GM23338 (cell line): ENCODE measurements at regions not wholly inside any gene's neighbourhood (a gene's known extent, or its start where the extent isn't known, plus 50 kb on each side); places are given as distances from the start of the nearest gene placed in this dataset.

ENCODE experiments used
- ATAC-seq: fragments of 200-7000 bp; cut with Tn5 transposase; 3 replicates; pipeline ENCODE4 v1.9.1; 2020
- DNase-seq: peaks from one replicate; pipeline ENCODE4 v3.0.0-alpha.2; 2015; ENCODE audit warnings: low spot score
- H2AFZ ChIP-seq: fragments of 200-600 bp; sonication (generic); 2 replicates; pipeline ENCODE4 v1.8.0; 2016; ENCODE audit warnings: antibody characterized with exemption, mild to moderate bottlenecking, moderate library complexity
- H3F3A ChIP-seq: fragments of 200-600 bp; sonication (generic); replicated peaks from 2 replicates; pipeline ENCODE4 v1.8.0; 2017; ENCODE audit warnings: antibody characterized with exemption, mixed run types, low read depth
- H3K27ac ChIP-seq: fragments of 200-600 bp; sonication (generic); 2 replicates; pipeline ENCODE4 v1.6.1; 2016; ENCODE audit warnings: low read depth
- H3K27me3 ChIP-seq: fragments of 200-600 bp; sonication (generic); 2 replicates; pipeline ENCODE4 v1.8.0; 2016; ENCODE audit warnings: mild to moderate bottlenecking, mixed run types, moderate library complexity; ENCODE audit not compliant: insufficient read depth
- H3K36me3 ChIP-seq: fragments of 200-600 bp; sonication (generic); 2 replicates; pipeline ENCODE4 v1.8.0; 2016; ENCODE audit warnings: mild to moderate bottlenecking; ENCODE audit not compliant: insufficient read depth
- H3K4me1 ChIP-seq: fragments of 200-600 bp; sonication (generic); 2 replicates; pipeline ENCODE4 v1.8.0; 2016; ENCODE audit warnings: mild to moderate bottlenecking, moderate library complexity; ENCODE audit not compliant: insufficient read depth
- H3K4me2 ChIP-seq: fragments of 200-600 bp; sonication (generic); 2 replicates; pipeline ENCODE4 v1.7.1; 2017; ENCODE audit warnings: mixed run types
- H3K4me3 ChIP-seq: fragments of 200-600 bp; sonication (generic); 2 replicates; pipeline ENCODE4 v1.6.1; 2016; ENCODE audit warnings: mixed run types
- H3K79me2 ChIP-seq: fragments of 200-600 bp; sonication (generic); replicated peaks from 2 replicates; pipeline ENCODE4 v1.8.0; 2017; ENCODE audit warnings: mild to moderate bottlenecking; ENCODE audit not compliant: insufficient read depth
- H3K9me2 ChIP-seq: fragments of 200-600 bp; sonication (generic); 2 replicates; pipeline ENCODE4 v1.8.0; 2017; ENCODE audit not compliant: insufficient read depth
- H4K20me1 ChIP-seq: fragments of 200-600 bp; sonication (generic); replicated peaks from 2 replicates; pipeline ENCODE4 v1.8.0; 2017; ENCODE audit warnings: mild to moderate bottlenecking; ENCODE audit not compliant: insufficient read depth
- H3K27ac Mint-ChIP-seq: 2 replicates; pipeline ENCODE4 v1.8.0; 2020; ENCODE audit warnings: inconsistent platforms, mild to moderate bottlenecking, moderate library complexity, mixed read lengths
- H3K27me3 Mint-ChIP-seq: 3 replicates; pipeline ENCODE4 v1.8.0; 2022; ENCODE audit warnings: low read depth, mild to moderate bottlenecking, moderate library complexity, mixed read lengths, inconsistent platforms; ENCODE audit not compliant: insufficient read depth, poor library complexity
- H3K36me3 Mint-ChIP-seq: 3 replicates; pipeline ENCODE4 v1.8.0; 2021; ENCODE audit warnings: low read depth, mild to moderate bottlenecking, inconsistent platforms, moderate library complexity, mixed read lengths
- H3K4me1 Mint-ChIP-seq: 3 replicates; pipeline ENCODE4 v1.8.0; 2020; ENCODE audit warnings: mild to moderate bottlenecking, inconsistent platforms, mixed read lengths
- H3K4me3 Mint-ChIP-seq: 3 replicates; pipeline ENCODE4 v1.8.0; 2021; ENCODE audit warnings: moderate library complexity, mild to moderate bottlenecking, inconsistent platforms, mixed read lengths
- H3K9me3 Mint-ChIP-seq: 3 replicates; pipeline ENCODE4 v1.8.0; 2020; ENCODE audit warnings: moderate library complexity, mild to moderate bottlenecking, inconsistent platforms, mixed read lengths
- CREB1 ChIP-seq: fragments of 250-450 bp; sonication (Bioruptor Pico); IDR thresholded peaks from 2 replicates; pipeline ENCODE4 v1.5.0; 2020; ENCODE audit warnings: low read depth, mild to moderate bottlenecking, moderate library complexity
- EZH2 ChIP-seq: fragments of 200-600 bp; sonication (generic); IDR thresholded peaks from one replicate; pipeline ENCODE4 v1.8.0; 2017; ENCODE audit warnings: antibody characterized with exemption, mild to moderate bottlenecking, low read depth; ENCODE audit not compliant: unreplicated experiment
- EZH2phosphoT487 ChIP-seq: fragments of 200-600 bp; sonication (generic); IDR thresholded peaks from one replicate; pipeline ENCODE4 v1.8.1; 2018; ENCODE audit warnings: antibody characterized with exemption; ENCODE audit not compliant: unreplicated experiment
- JUNB ChIP-seq: IDR thresholded peaks from one replicate; pipeline ENCODE4 v1.6.1; 2016; ENCODE audit warnings: antibody characterized with exemption; ENCODE audit not compliant: unreplicated experiment
- NANOG ChIP-seq: IDR thresholded peaks from 2 replicates; pipeline ENCODE4 v1.6.1; 2016; ENCODE audit warnings: antibody characterized with exemption, borderline replicate concordance
- POLR2AphosphoS5 ChIP-seq: IDR thresholded peaks from 2 replicates; pipeline ENCODE4 v1.6.1; 2016; ENCODE audit warnings: antibody characterized with exemption, low read depth
- STAT1 ChIP-seq: IDR thresholded peaks from one replicate; pipeline ENCODE4 v1.6.1; 2016; ENCODE audit warnings: antibody characterized with exemption; ENCODE audit not compliant: unreplicated experiment
- ZNF114 ChIP-seq: fragments of 250-450 bp; sonication (Bioruptor Pico); IDR thresholded peaks from 2 replicates; pipeline ENCODE4 v1.5.0; 2020; ENCODE audit warnings: mild to moderate bottlenecking, moderate library complexity
- ZNF331 ChIP-seq: fragments of 250-450 bp; sonication (Bioruptor Pico); IDR thresholded peaks from 2 replicates; pipeline ENCODE4 v1.5.0; 2020; ENCODE audit warnings: low read depth, mild to moderate bottlenecking, moderate library complexity
- TF ChIP-seq, protein P1 (sequence below), 2 experiments: fragments of 200-600 bp in 1 of 2; sonication (generic) in 1 of 2; conservative IDR thresholded peaks; 2 replicates each; pipeline versions ENCODE4 v1.5.1 to v1.6.1; 2016 to 2017; ENCODE audit warnings: antibody characterized with exemption in 2 of 2, low read depth in 2 of 2, mild to moderate bottlenecking in 2 of 2, moderate library complexity in 1 of 2
- TF ChIP-seq, protein P2 (sequence below): fragments of 250-450 bp; sonication (Bioruptor Pico); IDR thresholded peaks from 2 replicates; pipeline ENCODE4 v1.5.0; 2020; ENCODE audit warnings: mild to moderate bottlenecking, moderate library complexity
- TF ChIP-seq, protein P3 (sequence below): IDR thresholded peaks from 2 replicates; pipeline ENCODE4 v1.6.1; 2016; ENCODE audit warnings: antibody characterized with exemption
- TF ChIP-seq, protein P4 (sequence below): IDR thresholded peaks from one replicate; pipeline ENCODE4 v1.6.1; 2018; ENCODE audit warnings: antibody characterized with exemption; ENCODE audit not compliant: unreplicated experiment

DNA sequence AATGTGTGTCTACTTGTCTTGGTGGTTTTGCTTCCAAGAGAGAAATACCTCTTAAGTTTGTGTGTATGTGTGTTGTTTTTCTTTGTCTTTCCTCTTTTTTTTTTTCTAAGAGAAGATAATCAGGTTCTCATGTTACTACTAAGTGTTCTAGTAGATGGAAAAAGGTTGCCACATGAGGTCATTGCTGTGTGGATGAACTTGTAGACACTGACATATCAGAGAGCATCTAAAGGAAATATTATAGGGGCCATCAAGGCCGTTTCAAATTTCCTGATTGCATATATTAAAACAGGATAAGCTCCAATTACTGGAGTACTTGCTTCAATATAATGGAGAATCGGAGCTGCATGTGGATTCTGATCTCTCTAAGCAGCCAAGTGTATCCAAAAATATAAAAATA is 747.5 kb downstream of the NR2F2 start:
- Histone ChIP-seq H3K27ac (no peak overlapping the region), H3K4me3 (no peak overlapping the region), H2AFZ (no peak overlapping the region), H3K4me2 (no peak overlapping the region), H3F3A (no peaks in the 10 kb centered on the region), H3K4me1 (0 out of 2 replicates have a peak, but pooled peaks cover under 1% of the 10 kb centered on the region), H4K20me1 (no peaks in the 10 kb centered on the region), H3K27me3 (no peaks in the 10 kb centered on the region), H3K36me3 (no peaks in the 10 kb centered on the region), H3K79me2 (no peaks in the 10 kb centered on the region), H3K9me2 (peaks cover 3% of the 10 kb centered on the region; the same call in 1 of the 2 replicates)
- no peak for ATAC-seq
- H3K27ac Mint-ChIP-seq, result no peak overlapping the region
- DNase-seq, result no peak
- TF ChIP-seq NANOG, result no peak
- TF ChIP-seq ZNF114, result no peak
- no peak for TF ChIP-seq EZH2phosphoT487
- TF ChIP-seq ZNF331 (CRISPR knock-in tag), result no peak
- no peak for TF ChIP-seq POLR2AphosphoS5
- TF ChIP-seq EZH2, result no peak
- no peak for TF ChIP-seq CREB1 (CRISPR knock-in tag)
- no peak for TF ChIP-seq JUNB
- TF ChIP-seq, protein P1, sequence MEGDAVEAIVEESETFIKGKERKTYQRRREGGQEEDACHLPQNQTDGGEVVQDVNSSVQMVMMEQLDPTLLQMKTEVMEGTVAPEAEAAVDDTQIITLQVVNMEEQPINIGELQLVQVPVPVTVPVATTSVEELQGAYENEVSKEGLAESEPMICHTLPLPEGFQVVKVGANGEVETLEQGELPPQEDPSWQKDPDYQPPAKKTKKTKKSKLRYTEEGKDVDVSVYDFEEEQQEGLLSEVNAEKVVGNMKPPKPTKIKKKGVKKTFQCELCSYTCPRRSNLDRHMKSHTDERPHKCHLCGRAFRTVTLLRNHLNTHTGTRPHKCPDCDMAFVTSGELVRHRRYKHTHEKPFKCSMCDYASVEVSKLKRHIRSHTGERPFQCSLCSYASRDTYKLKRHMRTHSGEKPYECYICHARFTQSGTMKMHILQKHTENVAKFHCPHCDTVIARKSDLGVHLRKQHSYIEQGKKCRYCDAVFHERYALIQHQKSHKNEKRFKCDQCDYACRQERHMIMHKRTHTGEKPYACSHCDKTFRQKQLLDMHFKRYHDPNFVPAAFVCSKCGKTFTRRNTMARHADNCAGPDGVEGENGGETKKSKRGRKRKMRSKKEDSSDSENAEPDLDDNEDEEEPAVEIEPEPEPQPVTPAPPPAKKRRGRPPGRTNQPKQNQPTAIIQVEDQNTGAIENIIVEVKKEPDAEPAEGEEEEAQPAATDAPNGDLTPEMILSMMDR (conservative IDR thresholded peaks at IDR 0.05; ENCODE audit: low read depth in 2 of 2), result no peak
- TF ChIP-seq, protein P2, sequence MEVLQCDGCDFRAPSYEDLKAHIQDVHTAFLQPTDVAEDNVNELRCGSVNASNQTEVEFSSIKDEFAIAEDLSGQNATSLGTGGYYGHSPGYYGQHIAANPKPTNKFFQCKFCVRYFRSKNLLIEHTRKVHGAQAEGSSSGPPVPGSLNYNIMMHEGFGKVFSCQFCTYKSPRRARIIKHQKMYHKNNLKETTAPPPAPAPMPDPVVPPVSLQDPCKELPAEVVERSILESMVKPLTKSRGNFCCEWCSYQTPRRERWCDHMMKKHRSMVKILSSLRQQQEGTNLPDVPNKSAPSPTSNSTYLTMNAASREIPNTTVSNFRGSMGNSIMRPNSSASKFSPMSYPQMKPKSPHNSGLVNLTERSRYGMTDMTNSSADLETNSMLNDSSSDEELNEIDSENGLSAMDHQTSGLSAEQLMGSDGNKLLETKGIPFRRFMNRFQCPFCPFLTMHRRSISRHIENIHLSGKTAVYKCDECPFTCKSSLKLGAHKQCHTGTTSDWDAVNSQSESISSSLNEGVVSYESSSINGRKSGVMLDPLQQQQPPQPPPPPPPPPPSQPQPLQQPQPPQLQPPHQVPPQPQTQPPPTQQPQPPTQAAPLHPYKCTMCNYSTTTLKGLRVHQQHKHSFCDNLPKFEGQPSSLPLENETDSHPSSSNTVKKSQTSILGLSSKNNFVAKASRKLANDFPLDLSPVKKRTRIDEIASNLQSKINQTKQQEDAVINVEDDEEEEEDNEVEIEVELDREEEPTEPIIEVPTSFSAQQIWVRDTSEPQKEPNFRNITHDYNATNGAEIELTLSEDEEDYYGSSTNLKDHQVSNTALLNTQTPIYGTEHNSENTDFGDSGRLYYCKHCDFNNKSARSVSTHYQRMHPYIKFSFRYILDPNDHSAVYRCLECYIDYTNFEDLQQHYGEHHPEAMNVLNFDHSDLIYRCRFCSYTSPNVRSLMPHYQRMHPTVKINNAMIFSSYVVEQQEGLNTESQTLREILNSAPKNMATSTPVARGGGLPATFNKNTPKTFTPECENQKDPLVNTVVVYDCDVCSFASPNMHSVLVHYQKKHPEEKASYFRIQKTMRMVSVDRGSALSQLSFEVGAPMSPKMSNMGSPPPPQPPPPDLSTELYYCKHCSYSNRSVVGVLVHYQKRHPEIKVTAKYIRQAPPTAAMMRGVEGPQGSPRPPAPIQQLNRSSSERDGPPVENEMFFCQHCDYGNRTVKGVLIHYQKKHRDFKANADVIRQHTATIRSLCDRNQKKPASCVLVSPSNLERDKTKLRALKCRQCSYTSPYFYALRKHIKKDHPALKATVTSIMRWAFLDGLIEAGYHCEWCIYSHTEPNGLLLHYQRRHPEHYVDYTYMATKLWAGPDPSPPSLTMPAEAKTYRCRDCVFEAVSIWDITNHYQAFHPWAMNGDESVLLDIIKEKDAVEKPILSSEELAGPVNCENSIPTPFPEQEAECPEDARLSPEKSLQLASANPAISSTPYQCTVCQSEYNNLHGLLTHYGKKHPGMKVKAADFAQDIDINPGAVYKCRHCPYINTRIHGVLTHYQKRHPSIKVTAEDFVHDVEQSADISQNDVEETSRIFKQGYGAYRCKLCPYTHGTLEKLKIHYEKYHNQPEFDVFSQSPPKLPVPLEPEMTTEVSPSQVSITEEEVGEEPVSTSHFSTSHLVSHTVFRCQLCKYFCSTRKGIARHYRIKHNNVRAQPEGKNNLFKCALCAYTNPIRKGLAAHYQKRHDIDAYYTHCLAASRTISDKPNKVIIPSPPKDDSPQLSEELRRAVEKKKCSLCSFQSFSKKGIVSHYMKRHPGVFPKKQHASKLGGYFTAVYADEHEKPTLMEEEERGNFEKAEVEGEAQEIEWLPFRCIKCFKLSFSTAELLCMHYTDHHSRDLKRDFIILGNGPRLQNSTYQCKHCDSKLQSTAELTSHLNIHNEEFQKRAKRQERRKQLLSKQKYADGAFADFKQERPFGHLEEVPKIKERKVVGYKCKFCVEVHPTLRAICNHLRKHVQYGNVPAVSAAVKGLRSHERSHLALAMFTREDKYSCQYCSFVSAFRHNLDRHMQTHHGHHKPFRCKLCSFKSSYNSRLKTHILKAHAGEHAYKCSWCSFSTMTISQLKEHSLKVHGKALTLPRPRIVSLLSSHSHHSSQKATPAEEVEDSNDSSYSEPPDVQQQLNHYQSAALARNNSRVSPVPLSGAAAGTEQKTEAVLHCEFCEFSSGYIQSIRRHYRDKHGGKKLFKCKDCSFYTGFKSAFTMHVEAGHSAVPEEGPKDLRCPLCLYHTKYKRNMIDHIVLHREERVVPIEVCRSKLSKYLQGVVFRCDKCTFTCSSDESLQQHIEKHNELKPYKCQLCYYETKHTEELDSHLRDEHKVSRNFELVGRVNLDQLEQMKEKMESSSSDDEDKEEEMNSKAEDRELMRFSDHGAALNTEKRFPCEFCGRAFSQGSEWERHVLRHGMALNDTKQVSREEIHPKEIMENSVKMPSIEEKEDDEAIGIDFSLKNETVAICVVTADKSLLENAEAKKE (CRISPR knock-in tag), result no peak
- TF ChIP-seq, protein P3, sequence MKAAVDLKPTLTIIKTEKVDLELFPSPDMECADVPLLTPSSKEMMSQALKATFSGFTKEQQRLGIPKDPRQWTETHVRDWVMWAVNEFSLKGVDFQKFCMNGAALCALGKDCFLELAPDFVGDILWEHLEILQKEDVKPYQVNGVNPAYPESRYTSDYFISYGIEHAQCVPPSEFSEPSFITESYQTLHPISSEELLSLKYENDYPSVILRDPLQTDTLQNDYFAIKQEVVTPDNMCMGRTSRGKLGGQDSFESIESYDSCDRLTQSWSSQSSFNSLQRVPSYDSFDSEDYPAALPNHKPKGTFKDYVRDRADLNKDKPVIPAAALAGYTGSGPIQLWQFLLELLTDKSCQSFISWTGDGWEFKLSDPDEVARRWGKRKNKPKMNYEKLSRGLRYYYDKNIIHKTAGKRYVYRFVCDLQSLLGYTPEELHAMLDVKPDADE, result no peak
- TF ChIP-seq, protein P4, sequence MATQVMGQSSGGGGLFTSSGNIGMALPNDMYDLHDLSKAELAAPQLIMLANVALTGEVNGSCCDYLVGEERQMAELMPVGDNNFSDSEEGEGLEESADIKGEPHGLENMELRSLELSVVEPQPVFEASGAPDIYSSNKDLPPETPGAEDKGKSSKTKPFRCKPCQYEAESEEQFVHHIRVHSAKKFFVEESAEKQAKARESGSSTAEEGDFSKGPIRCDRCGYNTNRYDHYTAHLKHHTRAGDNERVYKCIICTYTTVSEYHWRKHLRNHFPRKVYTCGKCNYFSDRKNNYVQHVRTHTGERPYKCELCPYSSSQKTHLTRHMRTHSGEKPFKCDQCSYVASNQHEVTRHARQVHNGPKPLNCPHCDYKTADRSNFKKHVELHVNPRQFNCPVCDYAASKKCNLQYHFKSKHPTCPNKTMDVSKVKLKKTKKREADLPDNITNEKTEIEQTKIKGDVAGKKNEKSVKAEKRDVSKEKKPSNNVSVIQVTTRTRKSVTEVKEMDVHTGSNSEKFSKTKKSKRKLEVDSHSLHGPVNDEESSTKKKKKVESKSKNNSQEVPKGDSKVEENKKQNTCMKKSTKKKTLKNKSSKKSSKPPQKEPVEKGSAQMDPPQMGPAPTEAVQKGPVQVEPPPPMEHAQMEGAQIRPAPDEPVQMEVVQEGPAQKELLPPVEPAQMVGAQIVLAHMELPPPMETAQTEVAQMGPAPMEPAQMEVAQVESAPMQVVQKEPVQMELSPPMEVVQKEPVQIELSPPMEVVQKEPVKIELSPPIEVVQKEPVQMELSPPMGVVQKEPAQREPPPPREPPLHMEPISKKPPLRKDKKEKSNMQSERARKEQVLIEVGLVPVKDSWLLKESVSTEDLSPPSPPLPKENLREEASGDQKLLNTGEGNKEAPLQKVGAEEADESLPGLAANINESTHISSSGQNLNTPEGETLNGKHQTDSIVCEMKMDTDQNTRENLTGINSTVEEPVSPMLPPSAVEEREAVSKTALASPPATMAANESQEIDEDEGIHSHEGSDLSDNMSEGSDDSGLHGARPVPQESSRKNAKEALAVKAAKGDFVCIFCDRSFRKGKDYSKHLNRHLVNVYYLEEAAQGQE, result no peak
- no peak for TF ChIP-seq STAT1
- no peaks in the 10 kb centered on the region; the same call in 2 of the 3 replicates for H3K4me1 Mint-ChIP-seq
- peaks cover 3% of the 10 kb centered on the region for H3K27me3 Mint-ChIP-seq
- H3K36me3 Mint-ChIP-seq, result no peaks in the 10 kb centered on the region
- H3K4me3 Mint-ChIP-seq, result no peak overlapping the region
- peaks cover 3% of the 10 kb centered on the region; the same call in 1 of the 3 replicates for H3K9me3 Mint-ChIP-seq
